ENCODE measurements at regions not wholly inside any gene's neighbourhood (a gene's known extent, or its start where the extent isn't known, plus 50 kb on each side); places are given as distances from the start of the nearest gene placed in this dataset.
"Not testable (repeated sequence)": the region's sequence is repeated elsewhere in the genome, so short reads cannot be mapped to it uniquely, and the experiment has no call there.

DNA sequence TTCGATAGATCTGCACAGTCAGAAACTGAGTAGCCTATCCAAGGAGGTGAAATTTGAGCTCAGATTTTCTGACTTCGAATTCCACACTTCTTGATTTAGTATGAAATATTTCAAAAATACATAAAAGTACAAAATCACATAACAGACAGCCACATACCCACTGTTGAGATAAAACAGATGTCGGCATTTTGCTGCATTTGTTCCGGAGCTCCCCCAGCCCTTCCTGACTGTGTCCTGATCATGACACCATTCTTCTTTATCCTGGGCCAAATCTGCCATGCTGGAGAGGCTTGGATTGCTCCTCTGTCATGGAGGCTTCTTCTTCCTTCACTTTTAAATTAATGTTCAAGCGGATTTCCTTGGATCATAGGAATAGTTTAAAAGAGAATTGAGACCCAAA is 124.2 kb upstream of the RBPJ start (continued):
- TF ChIP-seq, protein P1, sequence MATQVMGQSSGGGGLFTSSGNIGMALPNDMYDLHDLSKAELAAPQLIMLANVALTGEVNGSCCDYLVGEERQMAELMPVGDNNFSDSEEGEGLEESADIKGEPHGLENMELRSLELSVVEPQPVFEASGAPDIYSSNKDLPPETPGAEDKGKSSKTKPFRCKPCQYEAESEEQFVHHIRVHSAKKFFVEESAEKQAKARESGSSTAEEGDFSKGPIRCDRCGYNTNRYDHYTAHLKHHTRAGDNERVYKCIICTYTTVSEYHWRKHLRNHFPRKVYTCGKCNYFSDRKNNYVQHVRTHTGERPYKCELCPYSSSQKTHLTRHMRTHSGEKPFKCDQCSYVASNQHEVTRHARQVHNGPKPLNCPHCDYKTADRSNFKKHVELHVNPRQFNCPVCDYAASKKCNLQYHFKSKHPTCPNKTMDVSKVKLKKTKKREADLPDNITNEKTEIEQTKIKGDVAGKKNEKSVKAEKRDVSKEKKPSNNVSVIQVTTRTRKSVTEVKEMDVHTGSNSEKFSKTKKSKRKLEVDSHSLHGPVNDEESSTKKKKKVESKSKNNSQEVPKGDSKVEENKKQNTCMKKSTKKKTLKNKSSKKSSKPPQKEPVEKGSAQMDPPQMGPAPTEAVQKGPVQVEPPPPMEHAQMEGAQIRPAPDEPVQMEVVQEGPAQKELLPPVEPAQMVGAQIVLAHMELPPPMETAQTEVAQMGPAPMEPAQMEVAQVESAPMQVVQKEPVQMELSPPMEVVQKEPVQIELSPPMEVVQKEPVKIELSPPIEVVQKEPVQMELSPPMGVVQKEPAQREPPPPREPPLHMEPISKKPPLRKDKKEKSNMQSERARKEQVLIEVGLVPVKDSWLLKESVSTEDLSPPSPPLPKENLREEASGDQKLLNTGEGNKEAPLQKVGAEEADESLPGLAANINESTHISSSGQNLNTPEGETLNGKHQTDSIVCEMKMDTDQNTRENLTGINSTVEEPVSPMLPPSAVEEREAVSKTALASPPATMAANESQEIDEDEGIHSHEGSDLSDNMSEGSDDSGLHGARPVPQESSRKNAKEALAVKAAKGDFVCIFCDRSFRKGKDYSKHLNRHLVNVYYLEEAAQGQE (IDR thresholded peaks at IDR 0.05), result no peak
- TF ChIP-seq FOXA2 (IDR thresholded peaks at IDR 0.05) (no peak), JUND (IDR thresholded peaks at IDR 0.05) (no peak), TAF1 (conservative IDR thresholded peaks at IDR 0.05) (no peak), RXRA (IDR thresholded peaks at IDR 0.05) (no peak)
- TF ChIP-seq, protein P2, sequence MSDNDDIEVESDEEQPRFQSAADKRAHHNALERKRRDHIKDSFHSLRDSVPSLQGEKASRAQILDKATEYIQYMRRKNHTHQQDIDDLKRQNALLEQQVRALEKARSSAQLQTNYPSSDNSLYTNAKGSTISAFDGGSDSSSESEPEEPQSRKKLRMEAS (IDR thresholded peaks at IDR 0.05), result no peak

GRCh38 chr4:26197018-26197779 is 123.6 kb upstream of the RBPJ start:
- Histone ChIP-seq H3K27me3 (ENCODE audit: control insufficient read depth in 4 of 4, insufficient read depth in 4 of 4, low read length in 3 of 4) (no peaks in the 10 kb centered on the region), H3K27ac (ENCODE audit: low read depth in 1 of 2, low read length in 2 of 2) (no peak overlapping the region), H3K9ac (ENCODE audit: low read depth in 1 of 2, low read length in 2 of 2) (no peak overlapping the region), H3K36me3 (ENCODE audit: control insufficient read depth in 4 of 4, insufficient read depth in 3 of 4, low read depth in 1 of 4, low read length in 3 of 4) (no peaks in the 10 kb centered on the region), H3K9me3 (ENCODE audit: control insufficient read depth in 4 of 4, low read length in 3 of 4) (no peaks in the 10 kb centered on the region), H3K4me3 (ENCODE audit: low read depth in 1 of 3, low read length in 3 of 3) (no peak overlapping the region), H3K4me1 (ENCODE audit: control insufficient read depth in 4 of 4, insufficient read depth in 4 of 4, low read length in 3 of 4) (peaks cover 0 to 2% (median 0%) of the 10 kb centered on the region in 4 donors)
- DNase-seq (ENCODE audit: low spot score), result no peak
- peak in 1 of 2 donors; percentile 11 for TF ChIP-seq JUND (IDR thresholded peaks at IDR 0.05)
- TF ChIP-seq, protein P3, sequence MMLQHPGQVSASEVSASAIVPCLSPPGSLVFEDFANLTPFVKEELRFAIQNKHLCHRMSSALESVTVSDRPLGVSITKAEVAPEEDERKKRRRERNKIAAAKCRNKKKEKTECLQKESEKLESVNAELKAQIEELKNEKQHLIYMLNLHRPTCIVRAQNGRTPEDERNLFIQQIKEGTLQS (IDR thresholded peaks at IDR 0.05), result no peak
- WGBS, result 83% methylated on average over 9 of the region's 9 CpGs

- not testable (repeated sequence) for DNase-seq (ENCODE audit: low spot score); H3K9me3 ChIP-seq (ENCODE audit: control insufficient read depth in 4 of 4, low read length in 3 of 4); H3K4me3 ChIP-seq (ENCODE audit: low read depth in 1 of 3, low read length in 3 of 3); H3K36me3 ChIP-seq (ENCODE audit: control insufficient read depth in 4 of 4, insufficient read depth in 3 of 4, low read depth in 1 of 4, low read length in 3 of 4); H3K27me3 ChIP-seq (ENCODE audit: control insufficient read depth in 4 of 4, insufficient read depth in 4 of 4, low read length in 3 of 4); H3K9ac ChIP-seq (ENCODE audit: low read depth in 1 of 2, low read length in 2 of 2); H3K27ac ChIP-seq (ENCODE audit: low read depth in 1 of 2, low read length in 2 of 2); H3K4me1 ChIP-seq (ENCODE audit: control insufficient read depth in 4 of 4, insufficient read depth in 4 of 4, low read length in 3 of 4)
- 89% methylated on average over 8 of the region's 8 CpGs for WGBS
Measured at GRCh38 chr4:26198931-26199330, 121.9 kb upstream of the RBPJ start.

GRCh38 chr4:26199596-26199995 is 121.2 kb upstream of the RBPJ start:
- Histone ChIP-seq H3K9ac (ENCODE audit: low read depth in 1 of 2, low read length in 2 of 2) (no peak overlapping the region), H3K4me1 (ENCODE audit: control insufficient read depth in 4 of 4, insufficient read depth in 4 of 4, low read length in 3 of 4) (peaks cover 0 to 5% (median under 1%) of the 10 kb centered on the region in 4 donors), H3K27ac (ENCODE audit: low read depth in 1 of 2, low read length in 2 of 2) (no peak overlapping the region), H3K4me3 (ENCODE audit: low read depth in 1 of 3, low read length in 3 of 3) (no peak overlapping the region), H3K9me3 (ENCODE audit: control insufficient read depth in 4 of 4, low read length in 3 of 4) (no peaks in the 10 kb centered on the region), H3K36me3 (ENCODE audit: control insufficient read depth in 4 of 4, insufficient read depth in 3 of 4, low read depth in 1 of 4, low read length in 3 of 4) (no peaks in the 10 kb centered on the region), H3K27me3 (ENCODE audit: control insufficient read depth in 4 of 4, insufficient read depth in 4 of 4, low read length in 3 of 4) (no peaks in the 10 kb centered on the region)
- 89% methylated on average over 5 of the region's 5 CpGs for WGBS
- no peak for DNase-seq (ENCODE audit: low spot score)
- TF ChIP-seq HNF4A (conservative IDR thresholded peaks at IDR 0.05) (no peak), FOXA1 (IDR thresholded peaks at IDR 0.05) (no peak), JUND (IDR thresholded peaks at IDR 0.05) (no peak), FOXA2 (IDR thresholded peaks at IDR 0.05) (no peak), TAF1 (conservative IDR thresholded peaks at IDR 0.05) (no peak), RAD21 (IDR thresholded peaks at IDR 0.05) (no peak), SP1 (IDR thresholded peaks at IDR 0.05) (no peak), ZBTB33 (IDR thresholded peaks at IDR 0.05) (no peak), YY1 (IDR thresholded peaks at IDR 0.05) (no peak)
- TF ChIP-seq, protein P1 (IDR thresholded peaks at IDR 0.05), result no peak
- TF ChIP-seq, protein P2 (IDR thresholded peaks at IDR 0.05), result no peak

Data from liver (tissue), 7 donors.